ENCODE measurements at regions not wholly inside any gene's neighbourhood (a gene's known extent, or its start where the extent isn't known, plus 50 kb on each side); places are given as distances from the start of the nearest gene placed in this dataset.

DNA sequence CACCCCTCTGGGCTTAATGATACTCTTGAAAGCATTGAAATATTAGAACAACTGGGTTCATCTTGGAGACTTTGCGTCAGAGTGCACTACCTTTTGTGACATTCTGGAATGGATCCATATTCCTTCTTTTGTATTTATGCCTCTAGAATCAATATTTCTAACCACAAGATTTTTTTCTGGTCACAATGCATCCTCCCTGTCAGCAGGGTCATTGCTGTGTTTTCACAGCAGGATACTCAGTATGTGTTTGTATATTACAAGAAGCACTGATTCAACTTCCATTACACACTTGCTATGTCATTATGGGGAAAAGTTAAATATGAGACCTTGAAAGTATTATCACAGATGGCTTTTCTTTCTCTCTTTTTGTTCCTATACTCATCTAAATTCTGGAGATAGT, 370.0 kb downstream of the HS3ST3B1 start (continued):
- TF ChIP-seq CREM (IDR thresholded peaks at IDR 0.05) (no peak), CREM (CRISPR knock-in tag; IDR thresholded peaks at IDR 0.05) (no peak), EZH2 (conservative IDR thresholded peaks at IDR 0.05; ENCODE audit: low read depth, low read length) (no peak), ZNF569 (CRISPR knock-in tag; IDR thresholded peaks at IDR 0.05; ENCODE audit: borderline replicate concordance) (no peak), SIN3B (IDR thresholded peaks at IDR 0.05; ENCODE audit: low read length) (no peak), ZNF691 (CRISPR knock-in tag; IDR thresholded peaks at IDR 0.05; ENCODE audit: borderline replicate concordance, low read depth) (no peak), ZNF800 (CRISPR knock-in tag; IDR thresholded peaks at IDR 0.05) (no peak), PHF5A (CRISPR knock-in tag; IDR thresholded peaks at IDR 0.05; ENCODE audit: low read depth, unreplicated experiment) (no peak), FUBP1 (CRISPR knock-in tag; IDR thresholded peaks at IDR 0.05; ENCODE audit: borderline replicate concordance) (no peak), ZBTB46 (CRISPR knock-in tag; IDR thresholded peaks at IDR 0.05; ENCODE audit: borderline replicate concordance) (no peak)
- TF ChIP-seq, protein P1, sequence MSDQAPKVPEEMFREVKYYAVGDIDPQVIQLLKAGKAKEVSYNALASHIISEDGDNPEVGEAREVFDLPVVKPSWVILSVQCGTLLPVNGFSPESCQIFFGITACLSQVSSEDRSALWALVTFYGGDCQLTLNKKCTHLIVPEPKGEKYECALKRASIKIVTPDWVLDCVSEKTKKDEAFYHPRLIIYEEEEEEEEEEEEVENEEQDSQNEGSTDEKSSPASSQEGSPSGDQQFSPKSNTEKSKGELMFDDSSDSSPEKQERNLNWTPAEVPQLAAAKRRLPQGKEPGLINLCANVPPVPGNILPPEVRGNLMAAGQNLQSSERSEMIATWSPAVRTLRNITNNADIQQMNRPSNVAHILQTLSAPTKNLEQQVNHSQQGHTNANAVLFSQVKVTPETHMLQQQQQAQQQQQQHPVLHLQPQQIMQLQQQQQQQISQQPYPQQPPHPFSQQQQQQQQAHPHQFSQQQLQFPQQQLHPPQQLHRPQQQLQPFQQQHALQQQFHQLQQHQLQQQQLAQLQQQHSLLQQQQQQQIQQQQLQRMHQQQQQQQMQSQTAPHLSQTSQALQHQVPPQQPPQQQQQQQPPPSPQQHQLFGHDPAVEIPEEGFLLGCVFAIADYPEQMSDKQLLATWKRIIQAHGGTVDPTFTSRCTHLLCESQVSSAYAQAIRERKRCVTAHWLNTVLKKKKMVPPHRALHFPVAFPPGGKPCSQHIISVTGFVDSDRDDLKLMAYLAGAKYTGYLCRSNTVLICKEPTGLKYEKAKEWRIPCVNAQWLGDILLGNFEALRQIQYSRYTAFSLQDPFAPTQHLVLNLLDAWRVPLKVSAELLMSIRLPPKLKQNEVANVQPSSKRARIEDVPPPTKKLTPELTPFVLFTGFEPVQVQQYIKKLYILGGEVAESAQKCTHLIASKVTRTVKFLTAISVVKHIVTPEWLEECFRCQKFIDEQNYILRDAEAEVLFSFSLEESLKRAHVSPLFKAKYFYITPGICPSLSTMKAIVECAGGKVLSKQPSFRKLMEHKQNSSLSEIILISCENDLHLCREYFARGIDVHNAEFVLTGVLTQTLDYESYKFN (CRISPR knock-in tag; conservative IDR thresholded peaks at IDR 0.05), result no peak
- TF ChIP-seq, protein P2, sequence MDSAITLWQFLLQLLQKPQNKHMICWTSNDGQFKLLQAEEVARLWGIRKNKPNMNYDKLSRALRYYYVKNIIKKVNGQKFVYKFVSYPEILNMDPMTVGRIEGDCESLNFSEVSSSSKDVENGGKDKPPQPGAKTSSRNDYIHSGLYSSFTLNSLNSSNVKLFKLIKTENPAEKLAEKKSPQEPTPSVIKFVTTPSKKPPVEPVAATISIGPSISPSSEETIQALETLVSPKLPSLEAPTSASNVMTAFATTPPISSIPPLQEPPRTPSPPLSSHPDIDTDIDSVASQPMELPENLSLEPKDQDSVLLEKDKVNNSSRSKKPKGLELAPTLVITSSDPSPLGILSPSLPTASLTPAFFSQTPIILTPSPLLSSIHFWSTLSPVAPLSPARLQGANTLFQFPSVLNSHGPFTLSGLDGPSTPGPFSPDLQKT (CRISPR knock-in tag; IDR thresholded peaks at IDR 0.05; ENCODE audit: borderline replicate concordance), result no peak
- TF ChIP-seq, protein P3, sequence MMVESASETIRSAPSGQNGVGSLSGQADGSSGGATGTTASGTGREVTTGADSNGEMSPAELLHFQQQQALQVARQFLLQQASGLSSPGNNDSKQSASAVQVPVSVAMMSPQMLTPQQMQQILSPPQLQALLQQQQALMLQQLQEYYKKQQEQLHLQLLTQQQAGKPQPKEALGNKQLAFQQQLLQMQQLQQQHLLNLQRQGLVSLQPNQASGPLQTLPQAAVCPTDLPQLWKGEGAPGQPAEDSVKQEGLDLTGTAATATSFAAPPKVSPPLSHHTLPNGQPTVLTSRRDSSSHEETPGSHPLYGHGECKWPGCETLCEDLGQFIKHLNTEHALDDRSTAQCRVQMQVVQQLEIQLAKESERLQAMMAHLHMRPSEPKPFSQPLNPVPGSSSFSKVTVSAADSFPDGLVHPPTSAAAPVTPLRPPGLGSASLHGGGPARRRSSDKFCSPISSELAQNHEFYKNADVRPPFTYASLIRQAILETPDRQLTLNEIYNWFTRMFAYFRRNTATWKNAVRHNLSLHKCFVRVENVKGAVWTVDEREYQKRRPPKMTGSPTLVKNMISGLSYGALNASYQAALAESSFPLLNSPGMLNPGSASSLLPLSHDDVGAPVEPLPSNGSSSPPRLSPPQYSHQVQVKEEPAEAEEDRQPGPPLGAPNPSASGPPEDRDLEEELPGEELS (CRISPR knock-in tag; IDR thresholded peaks at IDR 0.05), result no peak

All from HepG2 (cell line).